ENCODE measurements at regions not wholly inside any gene's neighbourhood (a gene's known extent, or its start where the extent isn't known, plus 50 kb on each side); places are given as distances from the start of the nearest gene placed in this dataset.

DNA sequence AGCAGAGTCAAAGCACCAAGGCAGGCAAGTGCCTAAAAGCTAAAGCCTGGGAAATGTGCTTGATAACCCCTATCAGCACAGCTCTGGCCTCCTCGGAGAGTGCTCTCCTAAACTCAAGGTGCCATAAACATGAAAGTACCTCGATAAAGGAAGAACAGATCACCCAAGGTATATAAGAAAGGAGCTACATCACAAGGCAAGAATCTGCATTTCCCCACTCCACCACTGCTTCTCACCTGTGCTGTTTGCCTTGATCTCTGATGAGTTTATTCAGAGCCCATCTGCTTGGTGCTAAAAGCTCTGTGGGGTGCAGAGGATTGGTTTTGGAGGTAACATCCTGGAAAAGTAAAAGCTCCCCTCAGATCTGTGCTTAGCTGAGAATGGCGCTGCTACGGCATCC, 449.5 kb upstream of the CDH5 start:
- TF ChIP-seq SP1 (IDR thresholded peaks at IDR 0.05) (no peak), FOXA1 (IDR thresholded peaks at IDR 0.05) (no peak), ZNF384 (IDR thresholded peaks at IDR 0.05) (no peak), BHLHE40 (IDR thresholded peaks at IDR 0.05; ENCODE audit: borderline replicate concordance) (no peak), SUZ12 (IDR thresholded peaks at IDR 0.05) (no peak), L3MBTL2 (conservative IDR thresholded peaks at IDR 0.05) (no peak), ELF4 (IDR thresholded peaks at IDR 0.05) (no peak)

Measured in HEK293T (cell line).